WTC11 (cell line): ENCODE measurements at regions not wholly inside any gene's neighbourhood (a gene's known extent, or its start where the extent isn't known, plus 50 kb on each side); places are given as distances from the start of the nearest gene placed in this dataset.

ENCODE experiments used
- CREM ChIP-seq: sonication (generic); formaldehyde crosslinking; IDR thresholded peaks from 2 replicates; pipeline ENCODE4 v1.8.1; 2022; ENCODE audit warnings: mild to moderate bottlenecking, missing genetic modification reagents, moderate library complexity
- ESRRA ChIP-seq: sonication (generic); formaldehyde crosslinking; IDR thresholded peaks from 2 replicates; pipeline ENCODE4 v1.8.1; 2022; ENCODE audit warnings: mild to moderate bottlenecking, missing genetic modification reagents, borderline replicate concordance
- NFE2L1 ChIP-seq: sonication (generic); formaldehyde crosslinking; IDR thresholded peaks from 2 replicates; pipeline ENCODE4 v1.8.1; 2023; ENCODE audit warnings: missing genetic modification reagents
- NR3C1 ChIP-seq: sonication (generic); formaldehyde crosslinking; conservative IDR thresholded peaks from 2 replicates; pipeline ENCODE4 v1.8.1; 2023; ENCODE audit warnings: low read depth, mild to moderate bottlenecking, missing genetic modification reagents
- PRDM15 ChIP-seq: sonication (generic); formaldehyde crosslinking; IDR thresholded peaks from 2 replicates; pipeline ENCODE4 v1.8.0; 2022; ENCODE audit warnings: missing genetic modification reagents
- SP1 ChIP-seq: sonication (generic); formaldehyde crosslinking; conservative IDR thresholded peaks from 2 replicates; pipeline ENCODE4 v1.8.1; 2022; ENCODE audit warnings: missing genetic modification reagents
- ZNF396 ChIP-seq: fragments of 250-450 bp; sonication (Bioruptor Pico); IDR thresholded peaks from 2 replicates; pipeline ENCODE4 v1.8.0; 2021; ENCODE audit warnings: mild to moderate bottlenecking, moderate library complexity, borderline replicate concordance
- ZNF416 ChIP-seq: fragments of 250-450 bp; sonication (Bioruptor Pico); IDR thresholded peaks from 2 replicates; pipeline ENCODE4 v1.9.0; 2021; ENCODE audit warnings: mild to moderate bottlenecking, inconsistent platforms
- ZNF423 ChIP-seq: fragments of 250-450 bp; sonication (Bioruptor Pico); IDR thresholded peaks from 2 replicates; pipeline ENCODE4 v2.1.2; 2022; ENCODE audit warnings: mild to moderate bottlenecking, moderate library complexity
- TF ChIP-seq, protein P1 (sequence below): fragments of 200-600 bp; IDR thresholded peaks from 2 replicates; pipeline ENCODE4 v1.8.0; 2022; ENCODE audit warnings: antibody characterized with exemption
- TF ChIP-seq, protein P2 (sequence below): sonication (generic); formaldehyde crosslinking; conservative IDR thresholded peaks from 2 replicates; pipeline ENCODE4 v1.8.1; 2023; ENCODE audit warnings: mild to moderate bottlenecking, low read depth, missing genetic modification reagents, moderate library complexity

DNA sequence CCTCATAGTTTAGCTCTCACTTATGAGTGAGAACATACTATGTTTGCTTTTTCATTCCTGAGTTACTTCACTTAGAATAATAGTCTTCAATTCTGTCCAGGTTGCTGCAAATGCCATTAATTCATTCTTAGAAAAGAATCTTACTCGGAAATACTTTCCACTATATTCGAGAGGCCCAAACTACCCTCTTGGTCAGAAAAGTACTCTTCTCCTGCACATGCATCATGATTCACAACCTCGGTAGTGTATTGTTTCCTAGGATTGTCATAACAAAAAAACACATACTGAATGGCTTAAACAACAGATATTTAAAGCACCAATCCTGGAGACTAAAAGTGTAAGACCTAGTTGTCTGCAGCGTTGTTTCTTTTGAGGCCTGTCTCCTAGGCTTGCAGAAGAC is 364.0 kb upstream of the SLC14A2 start:
- TF ChIP-seq, protein P1, sequence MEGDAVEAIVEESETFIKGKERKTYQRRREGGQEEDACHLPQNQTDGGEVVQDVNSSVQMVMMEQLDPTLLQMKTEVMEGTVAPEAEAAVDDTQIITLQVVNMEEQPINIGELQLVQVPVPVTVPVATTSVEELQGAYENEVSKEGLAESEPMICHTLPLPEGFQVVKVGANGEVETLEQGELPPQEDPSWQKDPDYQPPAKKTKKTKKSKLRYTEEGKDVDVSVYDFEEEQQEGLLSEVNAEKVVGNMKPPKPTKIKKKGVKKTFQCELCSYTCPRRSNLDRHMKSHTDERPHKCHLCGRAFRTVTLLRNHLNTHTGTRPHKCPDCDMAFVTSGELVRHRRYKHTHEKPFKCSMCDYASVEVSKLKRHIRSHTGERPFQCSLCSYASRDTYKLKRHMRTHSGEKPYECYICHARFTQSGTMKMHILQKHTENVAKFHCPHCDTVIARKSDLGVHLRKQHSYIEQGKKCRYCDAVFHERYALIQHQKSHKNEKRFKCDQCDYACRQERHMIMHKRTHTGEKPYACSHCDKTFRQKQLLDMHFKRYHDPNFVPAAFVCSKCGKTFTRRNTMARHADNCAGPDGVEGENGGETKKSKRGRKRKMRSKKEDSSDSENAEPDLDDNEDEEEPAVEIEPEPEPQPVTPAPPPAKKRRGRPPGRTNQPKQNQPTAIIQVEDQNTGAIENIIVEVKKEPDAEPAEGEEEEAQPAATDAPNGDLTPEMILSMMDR, result no peak
- no peak for TF ChIP-seq NR3C1 (CRISPR knock-in tag)
- TF ChIP-seq ZNF416, result no peak
- no peak for TF ChIP-seq CREM
- no peak for TF ChIP-seq SP1 (CRISPR knock-in tag)
- no peak for TF ChIP-seq NFE2L1 (CRISPR knock-in tag)
- TF ChIP-seq, protein P2, sequence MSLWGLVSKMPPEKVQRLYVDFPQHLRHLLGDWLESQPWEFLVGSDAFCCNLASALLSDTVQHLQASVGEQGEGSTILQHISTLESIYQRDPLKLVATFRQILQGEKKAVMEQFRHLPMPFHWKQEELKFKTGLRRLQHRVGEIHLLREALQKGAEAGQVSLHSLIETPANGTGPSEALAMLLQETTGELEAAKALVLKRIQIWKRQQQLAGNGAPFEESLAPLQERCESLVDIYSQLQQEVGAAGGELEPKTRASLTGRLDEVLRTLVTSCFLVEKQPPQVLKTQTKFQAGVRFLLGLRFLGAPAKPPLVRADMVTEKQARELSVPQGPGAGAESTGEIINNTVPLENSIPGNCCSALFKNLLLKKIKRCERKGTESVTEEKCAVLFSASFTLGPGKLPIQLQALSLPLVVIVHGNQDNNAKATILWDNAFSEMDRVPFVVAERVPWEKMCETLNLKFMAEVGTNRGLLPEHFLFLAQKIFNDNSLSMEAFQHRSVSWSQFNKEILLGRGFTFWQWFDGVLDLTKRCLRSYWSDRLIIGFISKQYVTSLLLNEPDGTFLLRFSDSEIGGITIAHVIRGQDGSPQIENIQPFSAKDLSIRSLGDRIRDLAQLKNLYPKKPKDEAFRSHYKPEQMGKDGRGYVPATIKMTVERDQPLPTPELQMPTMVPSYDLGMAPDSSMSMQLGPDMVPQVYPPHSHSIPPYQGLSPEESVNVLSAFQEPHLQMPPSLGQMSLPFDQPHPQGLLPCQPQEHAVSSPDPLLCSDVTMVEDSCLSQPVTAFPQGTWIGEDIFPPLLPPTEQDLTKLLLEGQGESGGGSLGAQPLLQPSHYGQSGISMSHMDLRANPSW (CRISPR knock-in tag), result no peak
- TF ChIP-seq PRDM15 (CRISPR knock-in tag), result no peak
- TF ChIP-seq ESRRA (CRISPR knock-in tag), result no peak
- TF ChIP-seq ZNF396, result no peak
- TF ChIP-seq ZNF423 (CRISPR knock-in tag), result no peak
